Osteoblast (primary cell): ENCODE measurements at regions not wholly inside any gene's neighbourhood (a gene's known extent, or its start where the extent isn't known, plus 50 kb on each side); places are given as distances from the start of the nearest gene placed in this dataset.

Experiments used
- DNase-seq: peaks from one replicate; pipeline ENCODE4 v3.0.0; 2011; ENCODE audit warnings: low spot score, mixed read lengths; ENCODE audit not compliant: insufficient read length; ENCODE audit errors: missing footprints
- H2AFZ ChIP-seq: 2 replicates; pipeline ENCODE4 v1.6.0; 2011; ENCODE audit warnings: mild to moderate bottlenecking, low read length
- H3K27ac ChIP-seq: 2 replicates; pipeline ENCODE4 v1.5.1; 2011; ENCODE audit warnings: mild to moderate bottlenecking, low read depth, low read length, moderate library complexity
- H3K27me3 ChIP-seq: 2 replicates; pipeline ENCODE4 v1.6.0; 2012; ENCODE audit warnings: mild to moderate bottlenecking, control low read depth, inconsistent platforms, low read length, moderate library complexity; ENCODE audit not compliant: insufficient read depth
- H3K36me3 ChIP-seq: 2 replicates; pipeline ENCODE4 v1.5.1; 2011; ENCODE audit warnings: mild to moderate bottlenecking, low read length, control low read depth, moderate library complexity; ENCODE audit not compliant: insufficient read depth
- H3K4me1 ChIP-seq: 2 replicates; pipeline ENCODE4 v1.5.1; 2011; ENCODE audit warnings: mild to moderate bottlenecking, low read length, control low read depth, moderate library complexity; ENCODE audit not compliant: insufficient read depth
- H3K4me2 ChIP-seq: 2 replicates; pipeline ENCODE4 v1.6.0; 2011; ENCODE audit warnings: mild to moderate bottlenecking, low read length; ENCODE audit not compliant: insufficient read depth
- H3K4me3 ChIP-seq: fragments of 200-600 bp; sonication (generic); 3 replicates; pipeline ENCODE4 v1.5.1; 2012; ENCODE audit warnings: mild to moderate bottlenecking, low read length, inconsistent platforms; ENCODE audit not compliant: insufficient read depth
- H3K79me2 ChIP-seq: 2 replicates; pipeline ENCODE4 v1.6.0; 2012; ENCODE audit warnings: mild to moderate bottlenecking, low read length, control low read depth, inconsistent platforms; ENCODE audit not compliant: insufficient read depth
- H3K9me3 ChIP-seq: 2 replicates; pipeline ENCODE4 v1.5.1; 2011; ENCODE audit warnings: low read depth, low read length, control low read depth
- H4K20me1 ChIP-seq: 2 replicates; pipeline ENCODE4 v1.6.0; 2012; ENCODE audit warnings: mild to moderate bottlenecking, low read length, control low read depth; ENCODE audit not compliant: insufficient read depth
- CTCF ChIP-seq: IDR thresholded peaks from 2 replicates; pipeline ENCODE4 v1.5.1; 2011; ENCODE audit warnings: mild to moderate bottlenecking, low read depth, low read length, moderate library complexity; ENCODE audit errors: extremely low read depth

GRCh38 chr12:90855534-90855933 is 99.4 kb downstream of the CCER1 start:
- TF ChIP-seq CTCF = no peak
- Histone ChIP-seq H3K4me2 (no peak overlapping the region), H3K36me3 (no peaks in the 10 kb centered on the region), H4K20me1 (no peaks in the 10 kb centered on the region), H3K27ac (no peak overlapping the region), H3K79me2 (no peaks in the 10 kb centered on the region), H3K4me1 (peaks cover 4% of the 10 kb centered on the region), H2AFZ (no peak overlapping the region), H3K9me3 (no peaks in the 10 kb centered on the region), H3K4me3 (no peak overlapping the region), H3K27me3 (no peaks in the 10 kb centered on the region)
- no peak for DNase-seq

DNA sequence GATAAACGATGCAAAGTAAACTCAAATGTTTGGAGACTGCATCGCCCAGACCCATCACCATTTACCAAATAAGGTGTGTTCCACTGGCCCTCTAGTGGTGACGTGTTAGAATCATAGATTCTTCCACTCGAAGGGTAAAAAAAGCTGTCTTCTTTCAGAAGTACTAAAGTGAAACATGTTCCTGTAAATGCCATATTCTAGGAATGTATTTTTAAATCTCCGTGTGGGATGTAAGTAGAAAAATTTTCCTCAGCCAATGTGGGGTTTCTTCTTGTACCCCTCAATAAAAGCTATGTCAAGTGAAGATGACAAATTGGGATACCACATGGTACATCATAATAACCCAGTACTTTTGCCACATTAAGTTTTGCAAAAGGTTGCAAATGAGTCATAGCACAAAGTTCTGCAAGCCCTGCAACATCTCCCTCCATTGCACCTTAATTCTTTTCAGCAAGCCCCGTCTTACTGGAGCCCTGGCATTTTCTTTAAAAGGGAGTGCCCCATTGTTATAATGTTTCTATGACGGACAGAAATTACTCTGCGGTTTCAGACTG is 100.8 kb downstream of the CCER1 start:
- Histone ChIP-seq H3K79me2 (no peaks in the 10 kb centered on the region), H3K27me3 (no peaks in the 10 kb centered on the region), H2AFZ (peak overlapping the region; percentile 25), H3K9me3 (no peaks in the 10 kb centered on the region), H3K4me3 (peak overlapping the region; percentile 54), H3K27ac (no peak overlapping the region), H3K4me1 (peaks cover 4% of the 10 kb centered on the region), H3K4me2 (peak overlapping the region; percentile 76), H4K20me1 (no peaks in the 10 kb centered on the region), H3K36me3 (no peaks in the 10 kb centered on the region)
- DNase-seq = no peak
- peak; percentile 87 for TF ChIP-seq CTCF

DNA sequence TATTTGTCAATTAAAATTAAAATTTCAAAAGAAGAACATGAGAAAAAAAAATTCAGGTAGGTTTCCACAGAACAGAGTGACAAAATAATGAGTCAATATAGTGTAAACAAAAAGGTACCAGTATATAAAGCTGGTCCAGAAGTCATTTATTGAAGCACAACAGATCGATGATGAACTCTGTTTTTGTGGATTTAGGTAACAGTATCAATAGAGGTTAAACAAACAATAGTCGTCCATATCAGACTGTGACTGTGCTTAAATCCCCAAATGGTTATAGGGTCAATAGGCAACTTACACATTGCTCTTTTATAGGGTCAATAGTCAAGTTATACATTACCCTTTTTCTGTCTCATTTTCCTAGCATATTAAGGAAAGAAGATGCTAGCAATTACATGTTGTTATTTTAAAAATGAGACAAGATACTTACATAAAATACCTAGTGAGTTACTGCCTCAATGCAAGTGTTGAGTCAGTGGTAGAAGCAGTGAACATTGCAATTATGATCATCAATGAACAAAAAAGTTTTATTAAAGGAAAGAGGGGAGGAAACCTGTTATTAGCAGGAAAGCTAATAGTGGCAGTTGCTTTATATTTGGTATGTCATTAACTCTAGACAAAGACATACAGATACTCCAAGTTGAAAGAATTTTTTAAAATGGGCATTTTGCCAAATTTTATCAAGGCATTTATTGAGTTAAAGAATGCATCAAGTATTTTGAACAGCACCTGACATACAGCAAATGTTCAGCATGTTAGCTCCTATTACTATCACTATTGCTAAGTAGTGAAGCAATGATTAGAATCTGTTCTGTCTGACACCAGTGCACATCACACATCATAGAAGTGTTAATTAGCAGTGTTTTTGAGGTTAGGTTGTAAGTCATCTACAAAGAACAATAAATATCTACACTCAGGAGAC is 102.9 kb downstream of the CCER1 start:
- Histone ChIP-seq H3K9me3 (no peaks in the 10 kb centered on the region), H3K27me3 (no peaks in the 10 kb centered on the region), H3K27ac (no peak overlapping the region), H3K4me2 (no peak overlapping the region), H3K4me1 (peaks cover 4% of the 10 kb centered on the region), H3K79me2 (no peaks in the 10 kb centered on the region), H3K36me3 (no peaks in the 10 kb centered on the region), H2AFZ (no peak overlapping the region), H3K4me3 (no peak overlapping the region), H4K20me1 (no peaks in the 10 kb centered on the region)
- no peak for DNase-seq
- TF ChIP-seq CTCF = no peak

DNA sequence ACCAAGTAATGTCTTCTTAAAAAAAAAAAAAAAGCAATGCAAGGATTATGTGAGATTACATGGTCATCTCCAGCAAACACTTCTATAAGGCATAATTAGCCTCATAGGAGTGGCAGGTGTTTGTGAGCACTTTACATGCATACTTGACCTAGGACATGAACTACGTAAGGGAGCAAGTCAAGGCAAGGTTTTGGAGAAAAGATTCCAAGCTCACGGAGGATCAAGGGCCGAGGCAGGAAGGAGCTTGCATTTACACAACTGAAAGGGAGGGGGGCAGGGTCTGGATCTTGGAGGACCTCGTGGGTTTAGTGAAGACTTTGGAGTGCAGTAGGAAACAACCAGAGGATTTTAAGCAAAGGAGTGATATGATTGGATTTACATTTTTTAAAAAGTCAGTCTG is 112.5 kb downstream of the CCER1 start:
- Histone ChIP-seq H3K4me2 (no peak overlapping the region), H3K79me2 (no peaks in the 10 kb centered on the region), H3K4me3 (no peak overlapping the region), H3K4me1 (no peaks in the 10 kb centered on the region), H2AFZ (peak overlapping the region; percentile 65), H3K27me3 (no peaks in the 10 kb centered on the region), H3K36me3 (no peaks in the 10 kb centered on the region), H3K9me3 (no peaks in the 10 kb centered on the region), H4K20me1 (no peaks in the 10 kb centered on the region), H3K27ac (no peak overlapping the region)
- no peak for TF ChIP-seq CTCF
- DNase-seq = no peak
